GM12878 (cell line): ENCODE measurements at regions not wholly inside any gene's neighbourhood (a gene's known extent, or its start where the extent isn't known, plus 50 kb on each side); places are given as distances from the start of the nearest gene placed in this dataset.

Source experiments
- ATAC-seq: fragments of 200-7000 bp; cut with Tn5 transposase; 3 replicates; pipeline ENCODE4 v1.9.1; 2020; ENCODE audit warnings: mild to moderate bottlenecking, moderate library complexity
- BruUV-seq: library from RNA; stranded (reverse); fragments of 400-500 nt; replicated peaks from 2 replicates; lab custom pipeline; 2021; lab: Mats Ljungman, UMichigan
- CTCF ChIA-PET: fragments of 300-600 bp; sonication (Branson Sonifier 250); formaldehyde crosslinking; extraction: SDS; loops from one replicate; lab custom pipeline; 2021; ENCODE audit warnings: inconsistent platforms; lab: Yijun Ruan, JAX
- POLR2A ChIA-PET: fragments of 350-600 bp; formaldehyde crosslinking; extraction: SDS; loops from one replicate; lab custom pipeline; 2021; ENCODE audit warnings: inconsistent platforms; lab: Charles Lee
- RAD21 ChIA-PET: fragments of 300-600 bp; sonication (Branson Sonifier 250); formaldehyde crosslinking; loops from one replicate; lab custom pipeline; 2023; ENCODE audit warnings: antibody characterized with exemption; ENCODE audit not compliant: unreplicated experiment; lab: Charles Lee
- SMC1A ChIA-PET: fragments of 300-600 bp; sonication (Branson Sonifier 250); formaldehyde crosslinking; loops from one replicate; lab custom pipeline; 2023; ENCODE audit not compliant: unreplicated experiment, uncharacterized antibody; lab: Charles Lee
- DNase-seq: peaks from one replicate; pipeline ENCODE4 v3.0.0-alpha.2; 2011; ENCODE audit warnings: low read depth, low spot score
- FAIRE-seq: peaks from 3 replicates; lab custom pipeline; 2011; peaks lifted over from hg19 to GRCh38; lab: Jason Lieb, UNC
- H2AFZ ChIP-seq: 2 replicates; pipeline ENCODE4 v1.6.0; 2011; ENCODE audit warnings: low read depth, low read length, control low read depth; ENCODE audit not compliant: control insufficient read depth
- H3K27ac ChIP-seq: 2 replicates; pipeline ENCODE4 v1.5.1; 2011; ENCODE audit warnings: control low read depth; ENCODE audit not compliant: control insufficient read depth, insufficient read depth
- H3K27me3 ChIP-seq, 2 experiments: replicated peaks in 1 of 2; 2 replicates each; pipeline versions ENCODE4 v1.6.0 to v1.6.1; 2011; ENCODE audit warnings: low read length in 1 of 2; ENCODE audit not compliant: control insufficient read depth in 2 of 2, insufficient read depth in 2 of 2
- H3K36me3 ChIP-seq, 2 experiments: 2 replicates each; pipeline ENCODE4 v1.5.1; 2011; ENCODE audit warnings: low read length in 1 of 2; ENCODE audit not compliant: control insufficient read depth in 2 of 2, insufficient read depth in 2 of 2
- H3K4me1 ChIP-seq: 2 replicates; pipeline ENCODE4 v1.6.1; 2011; ENCODE audit warnings: mild to moderate bottlenecking, low read length, moderate library complexity, mixed read lengths; ENCODE audit not compliant: control insufficient read depth, insufficient read depth
- H3K4me2 ChIP-seq: 2 replicates; pipeline ENCODE4 v1.6.0; 2011; ENCODE audit warnings: control low read depth; ENCODE audit not compliant: control insufficient read depth, insufficient read depth
- H3K4me3 ChIP-seq: fragments of 200-600 bp; sonication (generic); 2 replicates; pipeline ENCODE4 v1.5.1; 2016
- H3K79me2 ChIP-seq: 2 replicates; pipeline ENCODE4 v1.6.0; 2011; ENCODE audit warnings: low read length; ENCODE audit not compliant: control insufficient read depth, insufficient read depth
- H3K9ac ChIP-seq: 2 replicates; pipeline ENCODE4 v1.8.0; 2011; ENCODE audit warnings: low read length, control low read depth, mixed read lengths; ENCODE audit not compliant: control insufficient read depth, insufficient read depth
- H3K9me3 ChIP-seq: replicated peaks from 3 replicates; pipeline ENCODE4 v1.5.1; 2011; ENCODE audit warnings: mild to moderate bottlenecking, low read length; ENCODE audit not compliant: control insufficient read depth, insufficient read depth
- H4K20me1 ChIP-seq: 2 replicates; pipeline ENCODE4 v1.6.0; 2011; ENCODE audit not compliant: control insufficient read depth, insufficient read depth
- BMI1 ChIP-seq: fragments of 450-650 bp; IDR thresholded peaks from 2 replicates; pipeline ENCODE4 v1.6.1; 2016; ENCODE audit warnings: mild to moderate bottlenecking, moderate library complexity, borderline replicate concordance
- CEBPB ChIP-seq, 2 experiments: fragments of 150-350 bp in 1 of 2; IDR thresholded peaks; 2 replicates each; pipeline ENCODE4 v1.6.1; 2012 to 2014; ENCODE audit warnings: low read depth in 2 of 2, low read length in 2 of 2, borderline replicate concordance in 1 of 2, inconsistent platforms in 1 of 2
- DPF2 ChIP-seq: fragments of 450-650 bp; IDR thresholded peaks from 2 replicates; pipeline ENCODE4 v1.6.1; 2017; ENCODE audit warnings: mild to moderate bottlenecking
- FOS ChIP-seq: IDR thresholded peaks from 3 replicates; pipeline ENCODE4 v1.6.1; 2011; ENCODE audit warnings: borderline replicate concordance; ENCODE audit not compliant: insufficient read length; ENCODE audit errors: extremely low read depth
- KDM1A ChIP-seq: fragments of 200-600 bp; sonication (generic); IDR thresholded peaks from 2 replicates; pipeline ENCODE4 v1.6.1; 2016; ENCODE audit warnings: borderline replicate concordance
- KLF5 ChIP-seq: fragments of 450-650 bp; IDR thresholded peaks from 2 replicates; pipeline ENCODE4 v1.6.1; 2014; ENCODE audit warnings: mild to moderate bottlenecking; ENCODE audit not compliant: partially characterized antibody
- MEF2A ChIP-seq: IDR thresholded peaks from 2 replicates; pipeline ENCODE4 v1.6.1; 2011; ENCODE audit warnings: low read depth, mild to moderate bottlenecking, low read length, moderate library complexity; ENCODE audit not compliant: insufficient read depth
- NFIC ChIP-seq: IDR thresholded peaks from 2 replicates; pipeline ENCODE4 v1.6.1; 2012; ENCODE audit warnings: low read depth, mild to moderate bottlenecking, inconsistent platforms, low read length, moderate library complexity
- NFYB ChIP-seq: IDR thresholded peaks from 2 replicates; pipeline ENCODE4 v1.6.1; 2011; ENCODE audit warnings: low read depth, mild to moderate bottlenecking, low read length, improper control_type of control experiment, moderate library complexity; ENCODE audit not compliant: insufficient read depth
- NR2F1 ChIP-seq: fragments of 450-650 bp; conservative IDR thresholded peaks from 2 replicates; pipeline ENCODE4 v1.6.1; 2017; ENCODE audit warnings: mild to moderate bottlenecking
- PAX5 ChIP-seq: IDR thresholded peaks from 2 replicates; pipeline ENCODE4 v1.6.1; 2011; ENCODE audit warnings: low read depth, low read length, borderline replicate concordance
- POLR2A ChIP-seq: IDR thresholded peaks from 2 replicates; pipeline ENCODE4 v1.6.1; 2011; ENCODE audit warnings: low read depth, mild to moderate bottlenecking, low read length
- RAD21 ChIP-seq: IDR thresholded peaks from 2 replicates; pipeline ENCODE4 v1.6.1; 2011; ENCODE audit warnings: mild to moderate bottlenecking, low read depth, low read length, moderate library complexity; ENCODE audit not compliant: insufficient read depth
- RB1 ChIP-seq: fragments of 450-650 bp; formaldehyde crosslinking; IDR thresholded peaks from 2 replicates; pipeline ENCODE4 v1.6.1; 2017; ENCODE audit warnings: mild to moderate bottlenecking, borderline replicate concordance
- RELA ChIP-seq: fragments of 450-650 bp; IDR thresholded peaks from 2 replicates; pipeline ENCODE4 v1.8.0; 2014; ENCODE audit warnings: borderline replicate concordance; ENCODE audit not compliant: partially characterized antibody
- RUNX3 ChIP-seq: IDR thresholded peaks from 2 replicates; pipeline ENCODE4 v1.6.1; 2012; ENCODE audit warnings: low read length, inconsistent platforms
- SIX5 ChIP-seq: IDR thresholded peaks from 2 replicates; pipeline ENCODE4 v1.6.1; 2011; ENCODE audit warnings: mild to moderate bottlenecking, low read depth, low read length, moderate library complexity; ENCODE audit not compliant: severe bottlenecking
- SPI1 ChIP-seq: IDR thresholded peaks from 2 replicates; pipeline ENCODE4 v1.6.1; 2011; ENCODE audit warnings: low read depth, mild to moderate bottlenecking, low read length, moderate library complexity, borderline replicate concordance; ENCODE audit not compliant: insufficient read depth
- SREBF2 ChIP-seq: IDR thresholded peaks from 2 replicates; pipeline ENCODE4 v1.6.1; 2012; ENCODE audit warnings: mild to moderate bottlenecking, low read length
- TCF7 ChIP-seq: IDR thresholded peaks from 2 replicates; pipeline ENCODE4 v1.6.1; 2014; ENCODE audit warnings: antibody characterized with exemption, borderline replicate concordance
- WGBS: methylation state at CpG from one replicate; pipeline ENCODE4 v1.1.6; 2016; ENCODE audit warnings: low lambda C conversion rate; ENCODE audit not compliant: insufficient replicate concordance, insufficient coverage; ENCODE audit errors: missing lambda C conversion rate; 5-methylcytosine and 5-hydroxymethylcytosine counted together
- in situ Hi-C: fragments of 300-500 bp; cut with MboI; formaldehyde crosslinking; loops from 9 replicates; pipeline ENCODE4 v1.14.3; 2018; ENCODE audit warnings: mixed read lengths
- intact Hi-C: fragments of 100-400 bp; cut with micrococcal nuclease; formaldehyde crosslinking; loops from one replicate; pipeline ENCODE4 v1.14.2; 2022; ENCODE audit not compliant: unreplicated experiment
- TF ChIP-seq, protein P1 (sequence below): fragments of 450-650 bp; IDR thresholded peaks from 2 replicates; pipeline ENCODE4 v1.6.1; 2014; ENCODE audit warnings: mild to moderate bottlenecking
- TF ChIP-seq, protein P2 (sequence below): fragments of 450-650 bp; IDR thresholded peaks from 2 replicates; pipeline ENCODE4 v1.6.1; 2016; ENCODE audit warnings: mild to moderate bottlenecking

DNA sequence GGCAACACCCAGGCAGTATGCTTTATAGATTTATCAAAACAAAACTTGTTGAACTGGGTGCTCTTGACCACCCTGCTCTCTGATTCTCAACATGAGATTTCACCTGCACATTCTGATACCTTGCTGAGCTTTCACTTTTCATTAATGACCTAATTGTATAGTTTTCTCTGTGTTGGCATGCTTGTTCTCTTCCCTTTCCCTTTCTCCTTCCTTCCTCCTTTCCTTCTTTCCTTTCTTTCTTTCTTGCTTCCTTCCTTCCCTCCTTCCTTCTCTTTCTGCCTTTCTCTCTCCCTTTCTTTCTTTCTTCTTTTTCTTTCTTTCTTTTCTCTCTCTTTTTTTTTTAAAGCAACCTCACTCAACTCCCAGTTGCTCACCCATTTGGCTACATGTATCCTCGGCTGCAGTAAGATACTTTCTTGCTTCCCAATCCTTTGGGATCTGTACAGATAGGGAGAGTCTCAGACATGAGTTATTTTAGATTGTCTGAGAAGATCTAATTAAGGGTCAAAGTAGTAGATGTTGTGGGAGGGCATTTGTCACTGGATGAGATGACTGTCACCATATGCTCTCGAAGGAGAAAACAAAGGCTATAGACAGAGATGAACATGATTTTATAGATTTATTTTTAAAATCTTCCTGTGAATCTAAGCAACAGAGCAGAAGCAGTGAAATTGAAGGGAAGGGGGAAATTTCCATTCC, 458.0 kb downstream of the USP25 start (continued):
- no peak for TF ChIP-seq POLR2A
- TF ChIP-seq BMI1 = no peak
- no peak for TF ChIP-seq CEBPB (IDR thresholded peaks at IDR 0.05; ENCODE audit: borderline replicate concordance in 1 of 2, low read depth in 2 of 2, low read length in 2 of 2)
- TF ChIP-seq RAD21 = no peak
- TF ChIP-seq, all 136 proteins: peak for 0

DNA sequence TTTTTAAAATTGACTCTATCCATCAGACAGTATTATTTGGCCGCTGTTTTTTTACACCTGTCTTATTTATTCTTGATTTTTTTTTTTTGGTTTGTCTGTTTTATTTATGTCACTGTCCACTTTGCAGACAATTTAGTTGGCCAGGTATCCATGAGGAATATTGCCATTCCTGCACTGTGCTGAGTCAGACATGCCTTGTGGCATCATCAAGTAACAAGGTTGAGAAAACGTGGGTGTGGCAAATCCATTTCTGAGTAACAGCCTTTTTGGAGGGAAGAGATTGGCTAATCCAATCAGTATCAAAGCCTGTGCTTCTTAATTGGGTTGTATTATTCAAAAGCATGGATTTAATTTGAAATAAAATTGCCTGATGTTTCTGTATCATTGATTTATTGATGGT, 463.1 kb downstream of the USP25 start:
- DNase-seq (no peak), ATAC-seq (no peak), FAIRE-seq (no peak)
- H4K20me1 ChIP-seq = no peaks in the 10 kb centered on the region
- ChIA-PET CTCF (interaction anchor here (0.7 to 1.1 kb wide), 2 partner anchors 13 to 139 kb away, joined by 3 to 6 read pairs; no protein-coding TSS in a partner anchor), RAD21 (no interaction called here), POLR2A (no interaction called here), SMC1A (no interaction called here)
- no peaks in the 10 kb centered on the region for H3K27me3 ChIP-seq
- 7% methylated on average over 2 of the region's 2 CpGs for WGBS
- no peaks in the 10 kb centered on the region for H3K4me1 ChIP-seq
- no peak overlapping the region for H3K4me3 ChIP-seq
- in situ Hi-C loops = no loop called here
- no peaks in the 10 kb centered on the region for H3K9me3 ChIP-seq
- no peak overlapping the region for H3K27ac ChIP-seq
- H2AFZ ChIP-seq = no peak overlapping the region
- no peak for TF ChIP-seq KDM1A
- TF ChIP-seq NFYB = no peak
- TF ChIP-seq NFIC = no peak
- no peak for TF ChIP-seq SPI1
- no peak for TF ChIP-seq PAX5
- TF ChIP-seq, protein P1, sequence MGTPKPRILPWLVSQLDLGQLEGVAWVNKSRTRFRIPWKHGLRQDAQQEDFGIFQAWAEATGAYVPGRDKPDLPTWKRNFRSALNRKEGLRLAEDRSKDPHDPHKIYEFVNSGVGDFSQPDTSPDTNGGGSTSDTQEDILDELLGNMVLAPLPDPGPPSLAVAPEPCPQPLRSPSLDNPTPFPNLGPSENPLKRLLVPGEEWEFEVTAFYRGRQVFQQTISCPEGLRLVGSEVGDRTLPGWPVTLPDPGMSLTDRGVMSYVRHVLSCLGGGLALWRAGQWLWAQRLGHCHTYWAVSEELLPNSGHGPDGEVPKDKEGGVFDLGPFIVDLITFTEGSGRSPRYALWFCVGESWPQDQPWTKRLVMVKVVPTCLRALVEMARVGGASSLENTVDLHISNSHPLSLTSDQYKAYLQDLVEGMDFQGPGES = no peak
- no peak for TF ChIP-seq NR2F1
- TF ChIP-seq MEF2A = no peak
- TF ChIP-seq RB1 = no peak
- TF ChIP-seq SIX5 = no peak
- TF ChIP-seq DPF2 = no peak
- no peak for TF ChIP-seq TCF7
- no peak for TF ChIP-seq RELA
- TF ChIP-seq RUNX3 = no peak
- no peak for TF ChIP-seq FOS
- TF ChIP-seq, protein P2, sequence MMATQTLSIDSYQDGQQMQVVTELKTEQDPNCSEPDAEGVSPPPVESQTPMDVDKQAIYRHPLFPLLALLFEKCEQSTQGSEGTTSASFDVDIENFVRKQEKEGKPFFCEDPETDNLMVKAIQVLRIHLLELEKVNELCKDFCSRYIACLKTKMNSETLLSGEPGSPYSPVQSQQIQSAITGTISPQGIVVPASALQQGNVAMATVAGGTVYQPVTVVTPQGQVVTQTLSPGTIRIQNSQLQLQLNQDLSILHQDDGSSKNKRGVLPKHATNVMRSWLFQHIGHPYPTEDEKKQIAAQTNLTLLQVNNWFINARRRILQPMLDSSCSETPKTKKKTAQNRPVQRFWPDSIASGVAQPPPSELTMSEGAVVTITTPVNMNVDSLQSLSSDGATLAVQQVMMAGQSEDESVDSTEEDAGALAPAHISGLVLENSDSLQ = no peak
- TF ChIP-seq KLF5 = no peak
- no peak for TF ChIP-seq SREBF2
- no peaks in the 10 kb centered on the region; the same call in none of the 2 replicates for H3K79me2 ChIP-seq
- intact Hi-C loops = no loop called here
- no peak overlapping the region for H3K9ac ChIP-seq
- H3K36me3 ChIP-seq = no peaks in the 10 kb centered on the region
- no peak overlapping the region for H3K4me2 ChIP-seq
- BruUV-seq = no TSS peak
